ACC112 (cell line): ENCODE measurements at regions not wholly inside any gene's neighbourhood (a gene's known extent, or its start where the extent isn't known, plus 50 kb on each side); places are given as distances from the start of the nearest gene placed in this dataset.

Experiments used
- H2AFZ ChIP-seq: fragments of 200-600 bp; sonication (generic); one replicate; pipeline ENCODE4 v1.6.0; 2017; ENCODE audit warnings: antibody characterized with exemption, low read length; ENCODE audit not compliant: unreplicated experiment
- H3K27ac ChIP-seq: fragments of 200-600 bp; sonication (generic); 2 replicates; pipeline ENCODE4 v1.5.1; 2014; ENCODE audit warnings: low read depth, mild to moderate bottlenecking, antibody characterized with exemption, low read length, moderate library complexity
- H3K27me3 ChIP-seq: fragments of 200-600 bp; sonication (generic); 2 replicates; pipeline ENCODE4 v1.6.1; 2014; ENCODE audit warnings: mild to moderate bottlenecking, antibody characterized with exemption, low read length, moderate library complexity, mixed read lengths; ENCODE audit not compliant: insufficient read depth
- H3K36me3 ChIP-seq: fragments of 200-600 bp; sonication (generic); 2 replicates; pipeline ENCODE4 v1.6.1; 2016; ENCODE audit warnings: mild to moderate bottlenecking, antibody characterized with exemption, low read length, moderate library complexity, mixed read lengths; ENCODE audit not compliant: insufficient read depth
- H3K4me1 ChIP-seq: fragments of 200-600 bp; sonication (generic); one replicate; pipeline ENCODE4 v1.6.1; 2016; ENCODE audit warnings: low read length, mixed read lengths; ENCODE audit not compliant: insufficient read depth, unreplicated experiment, control insufficient read depth
- H3K4me3 ChIP-seq: fragments of 200-600 bp; sonication (generic); 2 replicates; pipeline ENCODE4 v1.5.1; 2014; ENCODE audit warnings: mild to moderate bottlenecking, low read depth, low read length
- H3K79me2 ChIP-seq: fragments of 200-600 bp; sonication (generic); one replicate; pipeline ENCODE4 v1.6.0; 2016; ENCODE audit warnings: low read length; ENCODE audit not compliant: control insufficient read depth, unreplicated experiment, insufficient read depth

DNA sequence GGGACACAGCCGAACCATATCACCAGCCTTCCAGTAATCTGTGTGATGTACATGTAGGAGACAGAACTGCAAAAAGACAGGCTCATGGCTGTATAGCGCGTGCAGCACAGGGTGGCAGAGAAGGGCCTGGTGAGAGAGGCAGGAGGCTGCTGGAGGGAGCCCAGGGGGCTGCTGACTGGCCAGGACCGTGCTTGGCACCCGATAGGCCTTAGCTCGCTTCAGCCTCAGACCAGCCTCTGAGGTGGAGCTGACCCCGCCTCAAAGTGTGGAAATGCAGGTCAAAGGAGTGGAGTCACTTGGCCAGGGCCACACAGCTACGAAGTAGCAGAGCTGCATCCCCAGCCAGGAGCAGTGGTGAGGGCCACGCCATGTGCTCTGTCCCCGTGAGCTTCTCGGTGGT lies 707.6 kb downstream of the QKI start:
- no peak overlapping the region for H3K27ac ChIP-seq
- no peaks in the 10 kb centered on the region for H3K4me1 ChIP-seq
- no peak overlapping the region for H3K4me3 ChIP-seq
- H2AFZ ChIP-seq = no peak overlapping the region
- H3K36me3 ChIP-seq = no peaks in the 10 kb centered on the region
- H3K79me2 ChIP-seq = no peaks in the 10 kb centered on the region
- H3K27me3 ChIP-seq = no peaks in the 10 kb centered on the region

DNA sequence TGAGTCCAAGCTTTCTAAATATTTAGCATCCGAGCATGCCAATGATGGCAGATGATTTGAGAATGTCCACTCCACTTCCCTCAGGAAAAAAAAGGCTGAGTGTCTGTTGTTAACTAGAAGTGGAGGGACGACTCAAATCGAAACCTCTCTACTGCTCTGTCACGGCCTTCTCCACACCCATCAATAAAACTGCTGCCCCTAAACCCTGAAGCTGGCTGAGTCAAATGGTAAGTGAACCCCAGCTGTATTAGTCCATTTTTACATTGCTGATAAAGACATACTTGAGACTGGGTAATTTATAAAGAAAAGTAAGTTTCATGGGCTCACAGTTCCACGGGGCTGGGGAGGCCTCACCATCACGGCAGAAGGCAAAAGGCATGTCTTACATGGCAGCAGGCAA lies 707.0 kb downstream of the QKI start:
- Histone ChIP-seq H3K4me1 (no peaks in the 10 kb centered on the region), H2AFZ (no peak overlapping the region), H3K36me3 (no peaks in the 10 kb centered on the region), H3K27ac (no peak overlapping the region), H3K4me3 (no peak overlapping the region), H3K27me3 (no peaks in the 10 kb centered on the region), H3K79me2 (no peaks in the 10 kb centered on the region)

DNA sequence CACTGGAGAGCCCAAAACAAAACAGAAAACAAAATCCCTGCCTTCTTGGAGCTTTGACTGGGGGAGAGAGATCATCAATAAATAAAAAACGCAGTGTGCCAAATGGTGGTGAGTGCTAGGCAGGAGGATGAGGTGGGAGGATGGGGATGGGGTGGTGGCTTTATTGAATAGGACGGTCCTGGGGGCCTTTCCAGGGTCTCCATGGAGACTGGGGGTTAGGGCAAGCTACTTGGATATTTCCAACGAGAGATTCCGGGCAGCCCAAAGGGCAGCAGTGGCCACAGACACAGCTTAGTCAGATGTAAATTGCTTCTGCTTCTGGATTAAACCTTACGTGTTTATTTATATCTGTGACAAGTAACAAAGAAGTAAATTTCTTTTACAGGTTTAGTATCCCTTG lies 700.1 kb downstream of the QKI start:
- Histone ChIP-seq H3K27me3 (no peaks in the 10 kb centered on the region), H3K36me3 (no peaks in the 10 kb centered on the region), H3K27ac (no peak overlapping the region), H3K79me2 (no peaks in the 10 kb centered on the region), H2AFZ (no peak overlapping the region), H3K4me1 (no peaks in the 10 kb centered on the region), H3K4me3 (no peak overlapping the region)

DNA sequence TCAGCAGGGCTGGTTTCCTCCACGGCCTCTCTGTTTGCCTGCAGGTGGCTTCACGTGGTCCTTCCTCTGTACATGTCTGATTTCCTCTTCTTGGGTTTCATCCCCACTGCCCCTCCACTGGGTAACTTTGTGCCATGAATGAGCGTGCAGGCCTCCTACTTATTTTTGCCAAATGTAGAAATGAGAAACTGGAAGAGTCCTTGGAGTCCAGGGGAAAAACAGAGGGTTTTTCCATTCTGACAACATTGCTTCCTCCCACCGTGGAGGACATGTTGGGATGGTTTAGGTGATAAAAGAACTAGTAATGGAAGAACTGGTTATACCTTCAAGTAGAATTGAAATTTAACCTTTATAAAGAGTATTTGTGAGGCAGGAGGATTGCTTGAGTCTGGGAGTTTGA lies 699.5 kb downstream of the QKI start:
- H3K27ac ChIP-seq = no peak overlapping the region
- H3K27me3 ChIP-seq = no peaks in the 10 kb centered on the region
- no peaks in the 10 kb centered on the region for H3K4me1 ChIP-seq
- no peaks in the 10 kb centered on the region for H3K36me3 ChIP-seq
- H3K4me3 ChIP-seq = no peak overlapping the region
- no peaks in the 10 kb centered on the region for H3K79me2 ChIP-seq
- H2AFZ ChIP-seq = no peak overlapping the region

DNA sequence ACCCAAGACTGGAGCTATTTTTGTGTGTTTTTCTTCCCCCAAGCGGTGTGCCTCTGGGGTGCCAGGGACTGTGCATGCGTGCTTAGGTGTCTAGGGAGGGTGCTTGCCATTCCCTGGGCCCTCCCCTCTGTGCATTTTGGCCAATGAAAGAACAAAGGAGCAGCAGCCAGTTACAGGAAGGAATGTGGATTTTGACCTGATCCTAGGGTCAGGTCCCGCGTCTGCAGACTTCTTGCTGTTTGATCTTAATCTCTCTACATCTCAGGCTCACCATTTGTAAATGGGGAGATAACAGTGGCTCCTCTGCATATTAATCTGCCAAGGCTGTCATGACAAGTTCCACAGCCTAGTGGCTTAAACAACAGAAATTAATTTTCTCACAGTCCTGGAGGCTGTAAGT lies 699.1 kb downstream of the QKI start:
- Histone ChIP-seq H3K27ac (no peak overlapping the region), H3K79me2 (no peaks in the 10 kb centered on the region), H2AFZ (no peak overlapping the region), H3K27me3 (no peaks in the 10 kb centered on the region), H3K4me3 (no peak overlapping the region), H3K4me1 (no peaks in the 10 kb centered on the region), H3K36me3 (no peaks in the 10 kb centered on the region)

DNA sequence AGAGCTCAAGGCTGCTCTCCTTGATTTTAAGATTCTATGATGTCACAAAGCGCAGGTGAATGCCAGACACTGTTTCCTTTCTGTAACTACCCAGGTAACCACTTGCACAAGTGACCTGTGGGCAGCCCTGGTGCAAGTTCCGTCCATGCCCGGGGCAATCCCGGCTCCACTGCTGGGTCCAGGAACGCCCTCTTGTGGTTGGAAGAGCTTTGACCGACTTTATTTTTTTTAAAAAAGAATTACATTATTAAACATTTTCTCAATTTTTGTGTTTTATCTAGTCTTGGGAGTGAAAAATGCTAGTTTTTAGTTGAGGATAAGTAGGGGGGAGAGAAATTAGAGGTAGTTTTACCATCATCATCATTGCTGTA lies 695.2 kb downstream of the QKI start:
- no peaks in the 10 kb centered on the region for H3K4me1 ChIP-seq
- H3K27ac ChIP-seq = no peak overlapping the region
- H3K27me3 ChIP-seq = no peaks in the 10 kb centered on the region
- no peaks in the 10 kb centered on the region for H3K79me2 ChIP-seq
- no peaks in the 10 kb centered on the region for H3K36me3 ChIP-seq
- no peak overlapping the region for H2AFZ ChIP-seq
- no peak overlapping the region for H3K4me3 ChIP-seq

DNA sequence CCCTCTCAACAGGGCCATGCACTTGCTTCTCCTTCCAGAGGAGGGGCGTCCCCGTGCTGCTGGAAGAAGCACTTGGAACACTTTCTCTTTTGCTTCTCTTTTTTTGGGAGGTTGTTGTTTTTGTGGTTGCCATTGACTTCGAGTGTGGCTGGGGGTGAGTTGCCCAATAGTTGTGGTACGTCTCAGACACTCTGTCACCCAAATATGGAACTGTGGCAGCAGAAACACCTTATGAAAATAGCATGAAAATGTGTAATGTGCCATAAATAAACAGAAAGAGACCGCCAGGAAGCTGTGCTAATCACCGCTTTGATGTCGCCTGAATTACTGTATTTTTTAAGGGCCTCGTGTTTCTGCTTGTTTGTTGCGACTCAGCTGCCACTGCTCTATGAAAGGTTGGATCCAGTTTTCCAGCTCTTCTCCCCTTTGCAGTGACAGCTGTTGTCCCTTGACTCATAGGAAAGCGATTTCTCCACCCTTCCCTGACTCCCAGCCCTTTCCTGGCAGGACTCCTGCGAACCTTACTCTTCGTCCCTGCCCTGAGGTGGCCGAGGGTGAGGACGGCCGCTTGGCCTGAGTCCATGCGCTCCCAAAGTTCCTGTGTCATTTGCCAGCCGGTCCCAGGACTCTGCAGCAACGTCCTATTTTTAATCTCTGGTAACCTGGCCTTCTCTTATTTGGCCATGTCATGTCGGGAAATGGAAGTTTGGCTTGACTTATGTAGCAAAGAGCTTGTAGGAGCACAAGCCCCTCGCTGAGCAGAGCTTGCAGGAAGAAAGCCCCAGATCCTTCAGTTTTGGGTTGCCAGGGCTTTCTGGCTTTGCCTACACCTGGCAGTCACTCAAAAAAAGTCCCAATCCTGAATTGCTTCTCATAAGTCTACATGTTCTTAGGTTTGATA lies 694.6 kb downstream of the QKI start:
- H3K27me3 ChIP-seq = no peaks in the 10 kb centered on the region
- H2AFZ ChIP-seq = no peak overlapping the region
- H3K4me1 ChIP-seq = no peaks in the 10 kb centered on the region
- H3K79me2 ChIP-seq = no peaks in the 10 kb centered on the region
- no peaks in the 10 kb centered on the region for H3K36me3 ChIP-seq
- no peak overlapping the region for H3K27ac ChIP-seq
- H3K4me3 ChIP-seq = no peak overlapping the region

DNA sequence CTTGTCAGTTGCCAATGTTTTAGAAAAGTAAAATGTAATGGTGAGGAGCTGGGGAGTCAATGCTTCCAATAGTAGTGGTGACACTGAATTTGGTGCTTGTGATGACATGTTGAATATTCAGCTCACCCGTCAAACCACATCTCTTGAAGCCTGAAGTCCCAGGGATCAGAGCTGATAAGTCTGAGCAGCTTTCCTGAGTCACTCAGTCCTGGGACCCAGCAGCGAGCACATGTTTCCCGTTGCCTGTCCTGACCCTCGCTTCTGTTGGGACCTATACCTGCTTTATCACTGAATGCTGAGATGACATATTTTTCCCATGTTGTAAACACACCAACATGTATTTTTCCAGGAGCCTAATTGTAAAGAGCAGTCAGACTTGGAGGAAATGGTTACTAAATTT lies 693.6 kb downstream of the QKI start:
- H3K27ac ChIP-seq = no peak overlapping the region
- H3K4me3 ChIP-seq = no peak overlapping the region
- no peaks in the 10 kb centered on the region for H3K79me2 ChIP-seq
- no peaks in the 10 kb centered on the region for H3K36me3 ChIP-seq
- no peak overlapping the region for H2AFZ ChIP-seq
- H3K27me3 ChIP-seq = no peaks in the 10 kb centered on the region
- H3K4me1 ChIP-seq = no peaks in the 10 kb centered on the region

DNA sequence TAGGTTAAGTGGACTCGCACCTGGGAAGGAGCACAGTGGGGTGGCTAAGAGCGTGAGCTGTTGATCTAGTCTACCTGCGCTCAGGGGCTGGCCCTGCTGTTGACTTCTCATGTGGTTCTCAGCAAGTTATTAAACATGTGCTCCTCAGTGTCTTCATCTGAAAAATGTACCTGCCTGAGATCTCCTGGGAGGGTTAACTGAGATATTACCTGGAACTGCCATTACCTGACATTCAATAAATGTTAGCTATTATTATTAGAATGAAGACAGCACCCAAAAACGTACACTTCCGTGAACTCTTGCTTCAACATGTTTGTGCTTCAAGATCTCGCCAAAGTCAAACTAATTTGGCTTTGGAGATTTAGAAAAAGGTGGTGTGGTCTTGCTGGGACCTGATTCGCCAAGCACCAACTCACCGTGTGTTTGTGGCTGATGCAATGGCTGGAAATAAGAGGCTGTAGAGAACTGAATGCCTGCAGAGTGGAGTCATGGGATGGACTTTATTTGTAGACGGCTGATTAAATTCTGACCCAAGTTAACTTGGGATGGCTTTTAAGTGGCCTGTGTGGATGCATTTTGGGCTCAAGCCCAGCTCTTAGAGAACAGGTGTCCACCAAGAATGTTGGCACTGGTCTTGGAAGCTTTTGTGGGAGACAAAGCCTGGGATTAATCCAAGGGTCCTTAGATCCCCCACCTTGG lies 692.9 kb downstream of the QKI start:
- Histone ChIP-seq H3K36me3 (no peaks in the 10 kb centered on the region), H3K4me3 (no peak overlapping the region), H3K27ac (no peak overlapping the region), H3K27me3 (no peaks in the 10 kb centered on the region), H2AFZ (no peak overlapping the region), H3K79me2 (no peaks in the 10 kb centered on the region), H3K4me1 (no peaks in the 10 kb centered on the region)

DNA sequence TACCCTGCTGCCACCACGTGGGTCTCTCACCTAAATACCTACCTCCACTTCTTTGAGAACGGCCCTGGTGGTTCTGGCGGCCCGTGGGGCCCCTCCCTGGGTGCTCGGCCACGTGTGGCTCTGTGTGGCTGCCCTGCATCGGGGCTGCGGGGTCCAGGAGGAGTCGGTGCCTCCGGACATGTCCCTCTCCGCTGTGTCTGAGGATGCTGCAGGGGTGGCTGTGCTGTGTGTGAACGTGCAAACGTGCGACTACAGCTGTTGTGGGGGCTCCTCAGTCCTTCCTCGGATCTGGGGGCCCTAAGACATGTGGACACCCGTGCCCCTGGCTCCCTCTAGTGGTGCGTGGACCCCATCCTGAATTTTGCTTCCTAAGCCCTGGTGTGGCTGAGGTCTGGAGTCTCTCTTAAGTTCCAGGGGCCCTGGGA lies 691.8 kb downstream of the QKI start:
- no peak overlapping the region for H3K27ac ChIP-seq
- no peaks in the 10 kb centered on the region for H3K36me3 ChIP-seq
- H3K79me2 ChIP-seq = no peaks in the 10 kb centered on the region
- no peaks in the 10 kb centered on the region for H3K4me1 ChIP-seq
- no peak overlapping the region for H2AFZ ChIP-seq
- no peak overlapping the region for H3K4me3 ChIP-seq
- H3K27me3 ChIP-seq = no peaks in the 10 kb centered on the region

DNA sequence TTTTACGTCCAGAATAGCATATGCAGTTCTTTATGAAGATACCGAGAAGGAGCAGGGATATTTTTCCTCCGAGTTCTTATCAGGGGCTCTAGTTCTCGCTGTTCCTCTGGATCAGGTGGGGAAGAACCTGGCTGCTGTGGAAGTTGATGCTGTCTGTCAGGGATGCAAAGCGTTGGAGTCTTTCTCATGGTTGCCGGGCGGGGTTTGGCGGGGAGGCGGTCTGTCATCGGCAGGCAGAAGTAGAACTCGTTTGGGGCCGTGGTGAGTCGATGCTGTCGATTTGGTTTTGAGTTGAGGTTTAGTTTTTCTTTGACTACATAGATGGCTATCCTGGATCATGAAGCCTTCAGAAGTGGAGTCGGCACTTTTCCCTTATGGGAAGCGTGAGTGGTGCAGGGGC lies 691.2 kb downstream of the QKI start:
- no peaks in the 10 kb centered on the region for H3K79me2 ChIP-seq
- no peaks in the 10 kb centered on the region for H3K36me3 ChIP-seq
- H3K27ac ChIP-seq = no peak overlapping the region
- H2AFZ ChIP-seq = no peak overlapping the region
- no peak overlapping the region for H3K4me3 ChIP-seq
- H3K4me1 ChIP-seq = no peaks in the 10 kb centered on the region
- H3K27me3 ChIP-seq = no peaks in the 10 kb centered on the region
